Stimulated activated CD4-positive, alpha-beta T cell treated with anti-CD3 and anti-CD28 coated beads, Interleukin-12 subunit alpha, Interleukin-12 subunit beta, amount 100 ng/mL, for 48 hours (primary cell): ENCODE measurements at regions not wholly inside any gene's neighbourhood (a gene's known extent, or its start where the extent isn't known, plus 50 kb on each side); places are given as distances from the start of the nearest gene placed in this dataset.

Experiments used
- DNase-seq, 3 donors: peaks; one replicate each; pipeline ENCODE4 v3.0.0-alpha.2; 2020; ENCODE audit warnings: low read depth in 2 of 3, low spot score in 1 of 3

GRCh38 chr12:5375547-5376295, 56.2 kb upstream of the NTF3 start:
- no peak for DNase-seq

GRCh38 chr12:5376591-5377207, 55.2 kb upstream of the NTF3 start:
- no peak for DNase-seq

- no peak for DNase-seq
Observed at GRCh38 chr12:5377997-5378592, 53.8 kb upstream of the NTF3 start.

DNA sequence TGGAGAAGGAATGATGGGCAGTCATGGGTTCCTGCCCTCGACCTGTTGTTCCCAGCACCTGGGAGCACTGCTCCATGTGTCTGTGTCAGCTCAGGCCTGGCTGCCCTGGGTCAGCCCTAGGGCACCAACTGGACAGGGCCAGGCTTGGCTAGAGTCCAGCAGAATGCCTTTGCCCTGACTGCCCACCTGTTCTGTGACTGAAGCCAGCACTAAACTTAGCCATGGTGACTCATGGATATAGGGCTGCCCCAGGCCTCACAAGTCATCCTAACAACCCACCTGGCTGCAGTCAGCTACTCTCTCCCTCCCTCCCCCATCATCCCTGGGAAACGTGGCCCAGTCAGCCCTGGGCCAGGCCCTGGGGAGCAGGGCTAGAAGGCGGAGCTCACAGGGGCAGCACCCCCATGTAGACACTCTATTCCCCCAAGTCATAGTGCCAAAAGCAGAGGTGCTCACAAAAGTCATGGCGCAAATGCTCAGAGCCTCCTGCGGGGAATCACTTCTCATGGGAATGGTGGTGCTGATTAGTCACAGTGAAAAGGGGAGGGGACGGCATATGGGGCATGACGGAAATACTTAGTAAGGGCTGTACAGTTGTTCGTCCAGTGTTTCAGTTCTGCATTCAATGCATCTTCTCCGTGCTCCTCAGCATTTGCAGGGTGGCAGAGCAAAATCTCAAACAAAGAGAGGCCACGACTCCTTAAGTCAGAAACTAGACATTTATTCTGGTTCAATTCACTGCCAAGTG, 52.0 kb upstream of the NTF3 start:
- DNase-seq = no peak
